ENCODE measurements at regions not wholly inside any gene's neighbourhood (a gene's known extent, or its start where the extent isn't known, plus 50 kb on each side); places are given as distances from the start of the nearest gene placed in this dataset.

DNA sequence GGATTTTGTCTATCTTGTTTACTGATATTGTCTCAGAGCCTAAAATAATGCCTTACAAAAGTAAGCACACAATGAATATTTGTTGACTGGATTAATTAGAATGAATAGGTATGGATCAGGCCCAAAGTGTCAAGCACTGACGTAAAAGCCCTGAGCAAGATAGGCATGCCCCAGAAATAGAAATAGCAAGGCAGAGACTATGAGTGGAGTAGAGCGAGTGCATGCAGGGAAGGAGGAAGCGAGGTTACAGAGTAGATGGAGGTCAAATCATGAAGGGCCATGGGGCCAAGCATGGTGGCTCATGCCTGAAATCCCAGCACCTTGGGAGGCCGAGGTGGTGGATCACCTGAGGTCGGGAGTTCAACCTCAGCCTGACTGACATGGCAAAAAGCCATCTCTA, 51.6 kb upstream of the SFTPD start:
- H3K4me3 ChIP-seq = no peak overlapping the region
- no peaks in the 10 kb centered on the region for H3K36me3 ChIP-seq
- no peaks in the 10 kb centered on the region for H3K27me3 ChIP-seq
- H3K4me1 ChIP-seq = no peaks in the 10 kb centered on the region
- intact Hi-C loops (cut with DNase I) = no loop called here
- ATAC-seq (no peak), DNase-seq (no peak)
- 86% methylated on average over 5 of the region's 5 CpGs for WGBS (ENCODE audit: insufficient coverage, low coverage, low lambda C conversion rate, missing lambda C conversion rate)
- no peaks in the 10 kb centered on the region for H3K9me3 ChIP-seq
- TF ChIP-seq POLR2A (IDR thresholded peaks at IDR 0.05) = no peak
- TF ChIP-seq, protein P1, sequence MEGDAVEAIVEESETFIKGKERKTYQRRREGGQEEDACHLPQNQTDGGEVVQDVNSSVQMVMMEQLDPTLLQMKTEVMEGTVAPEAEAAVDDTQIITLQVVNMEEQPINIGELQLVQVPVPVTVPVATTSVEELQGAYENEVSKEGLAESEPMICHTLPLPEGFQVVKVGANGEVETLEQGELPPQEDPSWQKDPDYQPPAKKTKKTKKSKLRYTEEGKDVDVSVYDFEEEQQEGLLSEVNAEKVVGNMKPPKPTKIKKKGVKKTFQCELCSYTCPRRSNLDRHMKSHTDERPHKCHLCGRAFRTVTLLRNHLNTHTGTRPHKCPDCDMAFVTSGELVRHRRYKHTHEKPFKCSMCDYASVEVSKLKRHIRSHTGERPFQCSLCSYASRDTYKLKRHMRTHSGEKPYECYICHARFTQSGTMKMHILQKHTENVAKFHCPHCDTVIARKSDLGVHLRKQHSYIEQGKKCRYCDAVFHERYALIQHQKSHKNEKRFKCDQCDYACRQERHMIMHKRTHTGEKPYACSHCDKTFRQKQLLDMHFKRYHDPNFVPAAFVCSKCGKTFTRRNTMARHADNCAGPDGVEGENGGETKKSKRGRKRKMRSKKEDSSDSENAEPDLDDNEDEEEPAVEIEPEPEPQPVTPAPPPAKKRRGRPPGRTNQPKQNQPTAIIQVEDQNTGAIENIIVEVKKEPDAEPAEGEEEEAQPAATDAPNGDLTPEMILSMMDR (IDR thresholded peaks at IDR 0.05) = no peak
- no peak overlapping the region for H3K27ac ChIP-seq

Small RNAs in the stretch of these regions (small RNA-seq; reads per million reads assigned to genes)
- 0 reads per million in 2 experiments for gene AL356095.1
